Vagina (tissue), 2 donors: ENCODE measurements at regions not wholly inside any gene's neighbourhood (a gene's known extent, or its start where the extent isn't known, plus 50 kb on each side); places are given as distances from the start of the nearest gene placed in this dataset.

Experiments used
- DNase-seq, 2 donors: peaks; one replicate each; pipeline ENCODE4 v3.0.0-alpha.2; 2017; ENCODE audit errors: extremely low spot score in 2 of 2
- H3K27ac ChIP-seq: fragments of 200-600 bp; sonication (generic); one replicate; pipeline ENCODE4 v1.5.1; 2019
- H3K27me3 ChIP-seq: fragments of 200-600 bp; sonication (generic); one replicate; pipeline ENCODE4 v1.5.1; 2019
- H3K36me3 ChIP-seq, 2 donors: fragments of 200-600 bp; sonication (generic); one replicate each; pipeline ENCODE4 v1.5.1; 2017 to 2019
- H3K4me1 ChIP-seq: fragments of 200-600 bp; sonication (generic); one replicate; pipeline ENCODE4 v1.5.1; 2019
- H3K4me3 ChIP-seq, 2 donors: fragments of 200-600 bp; sonication (generic); 1 replicate in 1 of 2; 2 replicates in 1 of 2; pipeline ENCODE4 v1.5.1; 2016 to 2019
- H3K9me3 ChIP-seq: fragments of 200-600 bp; sonication (generic); one replicate; pipeline ENCODE4 v1.5.1; 2019
- CTCF ChIP-seq, 3 experiments: fragments of 450-650 bp in 2 of 3; fragments of 200-600 bp in 1 of 3; sonication (generic) in 1 of 3; IDR thresholded peaks; one replicate each; pipeline ENCODE4 v1.5.1; 2017 to 2019; ENCODE audit warnings: antibody characterized with exemption in 3 of 3, mild to moderate bottlenecking in 2 of 3, moderate library complexity in 2 of 3
- POLR2A ChIP-seq, 2 donors: fragments of 450-650 bp; IDR thresholded peaks; one replicate each; pipeline ENCODE4 v1.6.1; 2017; ENCODE audit warnings: antibody characterized with exemption in 2 of 2, mild to moderate bottlenecking in 2 of 2, moderate library complexity in 2 of 2
- POLR2AphosphoS5 ChIP-seq, 2 donors: sonication (generic); formaldehyde crosslinking; IDR thresholded peaks; one replicate each; pipeline ENCODE4 v1.9.0; 2017; ENCODE audit warnings: antibody characterized with exemption in 2 of 2, mild to moderate bottlenecking in 2 of 2, low read depth in 1 of 2; ENCODE audit not compliant: insufficient read depth in 1 of 2
- intact Hi-C: fragments of 100-400 bp; cut with DNase I; formaldehyde crosslinking; loops from one replicate; pipeline ENCODE4 v1.15.1; 2023

DNA sequence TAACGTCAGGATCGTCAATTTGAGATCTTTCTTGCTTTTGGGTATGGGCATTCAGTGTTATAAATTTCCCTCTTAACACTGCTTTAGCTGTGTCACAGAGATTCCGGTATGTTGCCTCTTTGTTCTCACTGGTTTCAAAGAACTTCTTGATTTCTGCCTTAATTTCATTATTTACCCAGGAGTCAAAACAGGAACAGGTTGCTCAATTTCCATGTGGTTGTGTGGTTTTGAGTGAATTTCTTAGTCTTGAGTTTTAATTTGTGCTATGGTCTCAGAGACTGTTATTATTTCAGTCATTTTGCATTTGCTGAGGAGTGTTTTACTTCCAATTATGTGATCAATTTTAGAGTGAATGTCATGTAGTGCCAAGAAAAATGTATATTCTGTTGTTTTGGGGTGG is 153.1 kb downstream of the PCDH17 start:
- H3K4me3 ChIP-seq = no peak overlapping the region
- no peak for DNase-seq
- H3K9me3 ChIP-seq = no peaks in the 10 kb centered on the region
- TF ChIP-seq CTCF (IDR thresholded peaks at IDR 0.05) (no peak), POLR2AphosphoS5 (IDR thresholded peaks at IDR 0.05; ENCODE audit: insufficient read depth in 1 of 2, low read depth in 1 of 2) (no peak), POLR2A (IDR thresholded peaks at IDR 0.05) (no peak)
- H3K36me3 ChIP-seq = no peaks in the 10 kb centered on the region
- H3K4me1 ChIP-seq = no peaks in the 10 kb centered on the region
- no peaks in the 10 kb centered on the region for H3K27me3 ChIP-seq
- intact Hi-C loops = no loop called here
- H3K27ac ChIP-seq = no peak overlapping the region

- intact Hi-C loops = no loop called here
- H3K36me3 ChIP-seq = no peaks in the 10 kb centered on the region
- no peaks in the 10 kb centered on the region for H3K4me1 ChIP-seq
- H3K27ac ChIP-seq = no peak overlapping the region
- H3K27me3 ChIP-seq = no peaks in the 10 kb centered on the region
- TF ChIP-seq CTCF (IDR thresholded peaks at IDR 0.05) (no peak), POLR2A (IDR thresholded peaks at IDR 0.05) (no peak), POLR2AphosphoS5 (IDR thresholded peaks at IDR 0.05; ENCODE audit: insufficient read depth in 1 of 2, low read depth in 1 of 2) (no peak)
- no peak for DNase-seq
- no peaks in the 10 kb centered on the region for H3K9me3 ChIP-seq
- no peak overlapping the region for H3K4me3 ChIP-seq
These were observed 155.7 kb downstream of the PCDH17 start for GRCh38 chr13:57787058-57787791.

DNA sequence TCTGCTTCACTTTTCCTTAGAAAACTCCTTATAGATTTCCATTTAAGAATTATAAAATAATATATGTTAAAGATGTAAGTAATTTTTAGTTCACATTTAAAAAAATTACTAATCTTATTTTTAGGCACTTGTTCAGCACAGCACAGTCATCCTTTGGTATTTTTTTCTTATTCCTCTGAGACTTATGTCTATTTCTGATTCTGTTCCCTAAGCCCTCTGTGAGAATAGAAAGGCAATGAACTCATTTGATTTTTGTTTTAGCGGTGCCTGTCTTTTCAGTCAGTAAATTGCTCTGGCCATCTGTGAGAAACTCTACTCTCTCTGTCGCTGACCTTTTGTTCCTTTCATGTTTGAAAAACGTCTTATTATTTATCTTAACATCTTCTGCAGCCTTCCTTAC is 168.1 kb downstream of the PCDH17 start:
- H3K36me3 ChIP-seq = no peaks in the 10 kb centered on the region
- H3K4me1 ChIP-seq = no peaks in the 10 kb centered on the region
- no peaks in the 10 kb centered on the region for H3K9me3 ChIP-seq
- TF ChIP-seq POLR2AphosphoS5 (IDR thresholded peaks at IDR 0.05; ENCODE audit: insufficient read depth in 1 of 2, low read depth in 1 of 2) = no peak
- TF ChIP-seq POLR2A (IDR thresholded peaks at IDR 0.05) = no peak
- no peak for TF ChIP-seq CTCF (IDR thresholded peaks at IDR 0.05)
- intact Hi-C loops = no loop called here
- H3K27ac ChIP-seq = no peak overlapping the region
- no peak overlapping the region for H3K4me3 ChIP-seq
- no peaks in the 10 kb centered on the region for H3K27me3 ChIP-seq
- no peak for DNase-seq

DNA sequence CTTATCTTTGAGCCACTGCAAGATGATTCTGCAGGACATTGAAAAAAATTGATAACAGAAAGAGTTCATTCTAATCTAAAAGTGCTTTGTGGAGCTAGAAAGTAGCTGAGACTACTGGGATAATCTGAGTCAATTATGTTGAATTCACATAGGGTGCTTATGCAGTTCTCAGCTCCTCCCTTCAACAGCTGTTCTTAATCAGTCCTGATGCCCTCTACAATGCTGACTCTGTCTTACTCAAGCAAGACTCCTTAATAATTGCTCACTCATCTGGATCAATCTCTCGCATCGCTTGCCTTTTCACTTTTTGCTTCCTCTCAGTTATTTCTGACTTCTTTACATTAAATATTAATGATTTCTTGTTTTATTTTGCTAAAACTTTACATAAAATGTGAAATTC is 182.1 kb downstream of the PCDH17 start:
- intact Hi-C loops = no loop called here
- no peak overlapping the region for H3K27ac ChIP-seq
- no peak overlapping the region for H3K4me3 ChIP-seq
- TF ChIP-seq POLR2A (IDR thresholded peaks at IDR 0.05) (no peak), POLR2AphosphoS5 (IDR thresholded peaks at IDR 0.05; ENCODE audit: insufficient read depth in 1 of 2, low read depth in 1 of 2) (no peak), CTCF (IDR thresholded peaks at IDR 0.05) (no peak)
- no peaks in the 10 kb centered on the region for H3K36me3 ChIP-seq
- H3K27me3 ChIP-seq = no peaks in the 10 kb centered on the region
- DNase-seq = no peak
- H3K4me1 ChIP-seq = no peaks in the 10 kb centered on the region
- no peaks in the 10 kb centered on the region for H3K9me3 ChIP-seq

DNA sequence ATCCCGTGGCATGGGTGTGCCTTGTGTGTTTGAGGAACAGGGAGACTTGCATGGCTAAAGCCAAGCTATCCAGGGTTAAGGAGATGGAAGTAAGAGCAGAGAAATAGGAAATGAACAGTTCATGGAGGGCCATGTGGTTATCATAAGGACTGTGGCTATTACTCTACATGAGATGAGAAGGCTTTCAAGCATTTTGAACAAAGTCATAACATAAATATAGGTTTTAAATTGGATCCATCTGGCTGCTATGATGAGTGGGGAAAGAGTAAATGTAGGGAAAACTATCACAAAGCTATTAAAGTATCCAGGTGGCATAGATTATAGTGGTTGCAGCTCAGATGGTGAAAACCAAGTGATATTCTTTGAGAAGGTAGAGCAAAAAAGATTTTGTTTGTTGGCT is 184.1 kb downstream of the PCDH17 start:
- no peaks in the 10 kb centered on the region for H3K4me1 ChIP-seq
- no peaks in the 10 kb centered on the region for H3K9me3 ChIP-seq
- H3K36me3 ChIP-seq = no peaks in the 10 kb centered on the region
- intact Hi-C loops = no loop called here
- DNase-seq = no peak
- H3K4me3 ChIP-seq = no peak overlapping the region
- TF ChIP-seq POLR2AphosphoS5 (IDR thresholded peaks at IDR 0.05; ENCODE audit: insufficient read depth in 1 of 2, low read depth in 1 of 2) = no peak
- no peak for TF ChIP-seq POLR2A (IDR thresholded peaks at IDR 0.05)
- TF ChIP-seq CTCF (IDR thresholded peaks at IDR 0.05) = no peak
- no peaks in the 10 kb centered on the region for H3K27me3 ChIP-seq
- no peak overlapping the region for H3K27ac ChIP-seq
